HepG2 (cell line): ENCODE measurements at regions not wholly inside any gene's neighbourhood (a gene's known extent, or its start where the extent isn't known, plus 50 kb on each side); places are given as distances from the start of the nearest gene placed in this dataset.

Experiments
- ATAC-seq: fragments of 200-7000 bp; cut with Tn5 transposase; 3 replicates; pipeline ENCODE4 v1.9.1; 2020; ENCODE audit warnings: mild to moderate bottlenecking, moderate library complexity
- BruUV-seq: library from RNA; stranded (reverse); fragments of 400-500 nt; replicated peaks from 2 replicates; lab custom pipeline; 2021; lab: Mats Ljungman, UMichigan
- CTCF ChIA-PET: fragments of 300-600 bp; formaldehyde crosslinking; extraction: SDS; loops from one replicate; lab custom pipeline; 2021; ENCODE audit warnings: low total read pairs, inconsistent platforms, low intra/inter-chr PET ratio; lab: Yijun Ruan, JAX
- POLR2A ChIA-PET: fragments of 350-600 bp; sonication (Branson Sonifier 250); formaldehyde crosslinking; loops from one replicate; lab custom pipeline; 2020; ENCODE audit warnings: antibody characterized with exemption, inconsistent platforms; lab: Yijun Ruan, JAX
- DNase-seq: peaks from one replicate; pipeline ENCODE4 v3.0.0-alpha.2; 2015; ENCODE audit warnings: low spot score
- FAIRE-seq: peaks from 3 replicates; lab custom pipeline; 2011; peaks lifted over from hg19 to GRCh38; lab: Jason Lieb, UNC
- H2AFZ ChIP-seq: one replicate; pipeline ENCODE4 v1.6.1; 2011; ENCODE audit warnings: low read length, inconsistent platforms
- H3K27ac ChIP-seq: fragments of 300-600 bp; 3 replicates; pipeline ENCODE4 v1.8.0; 2011; ENCODE audit warnings: mixed run types, mild to moderate bottlenecking, mixed read lengths, low read length, inconsistent platforms; ENCODE audit not compliant: insufficient read depth; ENCODE audit errors: extremely low read length
- H3K27me3 ChIP-seq, 2 experiments: fragments of 200-600 bp in 1 of 2; 2 replicates in 1 of 2; 3 replicates in 1 of 2; pipeline versions ENCODE4 v1.6.0 to v1.8.0; 2011; ENCODE audit warnings: low read length in 2 of 2, mild to moderate bottlenecking in 2 of 2, moderate library complexity in 2 of 2, inconsistent platforms in 1 of 2; ENCODE audit not compliant: insufficient read depth in 2 of 2, control insufficient read depth in 1 of 2
- H3K36me3 ChIP-seq, 2 experiments: fragments of 200-600 bp in 1 of 2; replicated peaks in 1 of 2; 2 replicates in 1 of 2; 3 replicates in 1 of 2; pipeline versions ENCODE4 v1.5.1 to v1.8.0; 2011; ENCODE audit warnings: low read length in 2 of 2, inconsistent platforms in 1 of 2; ENCODE audit not compliant: insufficient read depth in 2 of 2, control insufficient read depth in 1 of 2
- H3K4me1 ChIP-seq: 2 replicates; pipeline ENCODE4 v1.5.1; 2012; ENCODE audit warnings: low read length, inconsistent platforms; ENCODE audit not compliant: insufficient read depth
- H3K4me2 ChIP-seq: 2 replicates; pipeline ENCODE4 v1.6.0; 2011; ENCODE audit warnings: low read depth, low read length, inconsistent platforms
- H3K4me3 ChIP-seq, 3 experiments: fragments of 200-600 bp in 1 of 3; sonication (generic), shearing (Covaris generic) in 1 of 3; replicated peaks in 1 of 3; 2 replicates each; pipeline ENCODE4 v1.5.1; 2011 to 2016; ENCODE audit warnings: low read length in 3 of 3, inconsistent platforms in 2 of 3, low read depth in 2 of 3, mild to moderate bottlenecking in 2 of 3, control low read depth in 1 of 3, mixed read lengths in 1 of 3; ENCODE audit not compliant: insufficient read depth in 1 of 3
- H3K79me2 ChIP-seq: one replicate; pipeline ENCODE4 v1.6.1; 2011; ENCODE audit warnings: low read length, inconsistent platforms; ENCODE audit not compliant: insufficient read depth
- H3K9ac ChIP-seq: 2 replicates; pipeline ENCODE4 v1.6.0; 2011; ENCODE audit warnings: mild to moderate bottlenecking, low read depth, low read length, inconsistent platforms; ENCODE audit not compliant: insufficient read depth
- H3K9me3 ChIP-seq: 2 replicates; pipeline ENCODE4 v1.5.1; 2012; ENCODE audit warnings: mild to moderate bottlenecking, low read length
- H4K20me1 ChIP-seq: 2 replicates; pipeline ENCODE4 v1.6.0; 2011; ENCODE audit warnings: inconsistent platforms, mild to moderate bottlenecking, low read length, moderate library complexity; ENCODE audit not compliant: insufficient read depth
- AGO1 ChIP-seq: fragments of 200-400 bp; formaldehyde crosslinking; IDR thresholded peaks from 2 replicates; pipeline ENCODE4 v1.6.1; 2017; ENCODE audit warnings: mild to moderate bottlenecking, low read depth, low read length, moderate library complexity; ENCODE audit not compliant: poor library complexity, severe bottlenecking
- AKNA ChIP-seq: sonication (generic); formaldehyde crosslinking; IDR thresholded peaks from 2 replicates; pipeline ENCODE4 v1.4.0; 2020; ENCODE audit warnings: missing genetic modification reagents, borderline replicate concordance
- ATF7 ChIP-seq, 2 experiments: fragments of 450-650 bp in 1 of 2; sonication (generic) in 1 of 2; formaldehyde crosslinking in 1 of 2; IDR thresholded peaks; 2 replicates each; pipeline versions ENCODE4 v1.4.0 to v1.6.1; 2016 to 2020; ENCODE audit warnings: antibody characterized with exemption in 1 of 2, mild to moderate bottlenecking in 1 of 2, missing genetic modification reagents in 1 of 2
- CBX1 ChIP-seq: IDR thresholded peaks from one replicate; pipeline ENCODE4 v1.6.1; 2016; ENCODE audit warnings: antibody characterized with exemption, low read depth
- NFATC3 ChIP-seq: sonication (generic); formaldehyde crosslinking; IDR thresholded peaks from 2 replicates; pipeline ENCODE4 v1.5.1; 2020; ENCODE audit warnings: mild to moderate bottlenecking, missing genetic modification reagents
- NFE2L2 ChIP-seq: fragments of 150-350 bp; IDR thresholded peaks from 2 replicates; pipeline ENCODE4 v1.6.1; 2014; ENCODE audit warnings: low read length
- RAD51 ChIP-seq: fragments of 450-650 bp; IDR thresholded peaks from 2 replicates; pipeline ENCODE4 v1.6.1; 2016; ENCODE audit warnings: borderline replicate concordance
- SMARCE1 ChIP-seq: fragments of 450-650 bp; IDR thresholded peaks from 2 replicates; pipeline ENCODE4 v1.6.1; 2017; ENCODE audit warnings: borderline replicate concordance
- TFE3 ChIP-seq: IDR thresholded peaks from 2 replicates; pipeline ENCODE4 v1.6.1; 2016
- ZNF362 ChIP-seq: sonication (generic); formaldehyde crosslinking; IDR thresholded peaks from 2 replicates; pipeline ENCODE4 v1.4.0; 2020; ENCODE audit warnings: missing genetic modification reagents, mild to moderate bottlenecking, borderline replicate concordance
- ZNF367 ChIP-seq: sonication (generic); formaldehyde crosslinking; IDR thresholded peaks from 2 replicates; pipeline ENCODE4 v1.4.0; 2020; ENCODE audit warnings: missing genetic modification reagents, borderline replicate concordance
- ZNF550 ChIP-seq: sonication (generic); formaldehyde crosslinking; IDR thresholded peaks from 2 replicates; pipeline ENCODE4 v1.4.0; 2020; ENCODE audit warnings: mild to moderate bottlenecking, missing genetic modification reagents, borderline replicate concordance
- WGBS: methylation state at CpG from one replicate; pipeline ENCODE4 v1.1.6; 2017; ENCODE audit warnings: low lambda C conversion rate; 5-methylcytosine and 5-hydroxymethylcytosine counted together
- in situ Hi-C: cut with HindIII; loops from 2 replicates; pipeline ENCODE4 v1.10.0; 2017; ENCODE audit warnings: low pct_unique_long_range_greater_than_20kb; ENCODE audit not compliant: extremely low pct_ligation_motif_present
- intact Hi-C: fragments of 100-400 bp; cut with micrococcal nuclease; formaldehyde crosslinking; loops from one replicate; pipeline ENCODE4 v1.10.0; 2022; ENCODE audit not compliant: unreplicated experiment

- H3K36me3 ChIP-seq: no peaks in the 10 kb centered on the region
- 40% methylated on average over 2 of the region's 2 CpGs for WGBS
- FAIRE-seq (no peak), ATAC-seq (no peak), DNase-seq (no peak)
- CTCF ChIA-PET: no interaction called here
- no peak overlapping the region for H2AFZ ChIP-seq
- TF ChIP-seq CBX1 (no peak), AGO1 (no peak), NFATC3 (CRISPR knock-in tag) (no peak), ZNF362 (CRISPR knock-in tag) (no peak), RAD51 (no peak), SMARCE1 (no peak), TFE3 (CRISPR knock-in tag) (no peak), NFE2L2 (no peak), ATF7 (IDR thresholded peaks at IDR 0.05) (no peak), ATF7 (CRISPR knock-in tag; IDR thresholded peaks at IDR 0.05) (no peak), AKNA (CRISPR knock-in tag) (no peak), ZNF367 (CRISPR knock-in tag) (no peak), ZNF550 (CRISPR knock-in tag) (no peak)
- no TSS peak for BruUV-seq
- no peaks in the 10 kb centered on the region for H4K20me1 ChIP-seq
- H3K9ac ChIP-seq: no peak overlapping the region
- H3K27me3 ChIP-seq: peaks cover 0 to 2% of the 10 kb centered on the region in 2 experiments; a peak in 1 of 5 replicates
- H3K4me3 ChIP-seq: no peak overlapping the region
- no peaks in the 10 kb centered on the region for H3K79me2 ChIP-seq
- H3K9me3 ChIP-seq: peaks cover 9% of the 10 kb centered on the region; the same call in 1 of the 2 replicates
- in situ Hi-C loops (loop anchor here (25.0 kb wide), 1 partner anchor 507 kb away; no protein-coding TSS in a partner anchor), intact Hi-C loops (no loop called here)
- H3K4me1 ChIP-seq: peaks cover 53% of the 10 kb centered on the region
- H3K4me2 ChIP-seq: no peak overlapping the region
- H3K27ac ChIP-seq: no peak overlapping the region
- POLR2A ChIA-PET: no interaction called here
These were observed 135.5 kb upstream of the SMAD3 start for GRCh38 chr15:66929843-66930402.
